Fibroblast of lung (primary cell): ENCODE measurements at regions not wholly inside any gene's neighbourhood (a gene's known extent, or its start where the extent isn't known, plus 50 kb on each side); places are given as distances from the start of the nearest gene placed in this dataset.

ENCODE experiments used
- CTCF ChIP-seq, 2 donors: IDR thresholded peaks in 1 of 2; conservative IDR thresholded peaks in 1 of 2; 1 replicate in 1 of 2; 2 replicates in 1 of 2; pipeline ENCODE4 v1.5.1; 2011 to 2012; ENCODE audit warnings: low read length in 2 of 2, control low read depth in 1 of 2, inconsistent platforms in 1 of 2, low read depth in 1 of 2, mild to moderate bottlenecking in 1 of 2
- EZH2 ChIP-seq: IDR thresholded peaks from 2 replicates; pipeline ENCODE4 v1.5.1; 2012; ENCODE audit warnings: low read length, control low read depth, mild to moderate bottlenecking; ENCODE audit errors: missing control alignments

- TF ChIP-seq CTCF (conservative IDR thresholded peaks at IDR 0.05 in 1 of 2, IDR thresholded peaks at IDR 0.05 in 1 of 2; ENCODE audit: low read depth in 1 of 2, low read length in 2 of 2) (no peak), EZH2 (no peak)
Measured at GRCh38 chr6:163774485-163774884, 360.0 kb downstream of the QKI start.
